HG02884 (cell line): ENCODE measurements at regions not wholly inside any gene's neighbourhood (a gene's known extent, or its start where the extent isn't known, plus 50 kb on each side); places are given as distances from the start of the nearest gene placed in this dataset.

ENCODE experiments used
- ATAC-seq: cut with Tn5 transposase; IDR thresholded peaks from one replicate; pipeline ENCODE4 v1.9.1; 2021; ENCODE audit warnings: mild to moderate bottlenecking, moderate library complexity; ENCODE audit not compliant: unreplicated experiment

- ATAC-seq = no peak
Measured at GRCh38 chr7:69451715-69452114, 146.6 kb upstream of the AUTS2 start.

- no peak for ATAC-seq
Measured at GRCh38 chr7:69452797-69453196, 145.5 kb upstream of the AUTS2 start.

GRCh38 chr7:69457595-69458504, 140.4 kb upstream of the AUTS2 start:
- ATAC-seq = no peak

GRCh38 chr7:69464035-69464434, 134.2 kb upstream of the AUTS2 start:
- no peak for ATAC-seq

GRCh38 chr7:69465262-69465661, 133.0 kb upstream of the AUTS2 start:
- ATAC-seq = no peak

- ATAC-seq = no peak
Measured at GRCh38 chr7:69467826-69468225, 130.4 kb upstream of the AUTS2 start.

GRCh38 chr7:69476416-69476815, 121.9 kb upstream of the AUTS2 start:
- no peak for ATAC-seq

GRCh38 chr7:69482676-69483075, 115.6 kb upstream of the AUTS2 start:
- ATAC-seq = no peak

- ATAC-seq = no peak
Measured at GRCh38 chr7:69489533-69489932, 108.7 kb upstream of the AUTS2 start.

- ATAC-seq = no peak
Measured at GRCh38 chr7:69498671-69499070, 99.6 kb upstream of the AUTS2 start.

- no peak for ATAC-seq
Measured at GRCh38 chr7:69502358-69502757, 95.9 kb upstream of the AUTS2 start.

GRCh38 chr7:69504733-69505420, 93.4 kb upstream of the AUTS2 start:
- no peak for ATAC-seq

GRCh38 chr7:69508736-69509135, 89.5 kb upstream of the AUTS2 start:
- ATAC-seq = no peak

- ATAC-seq = no peak
Measured at GRCh38 chr7:69510114-69510513, 88.2 kb upstream of the AUTS2 start.

GRCh38 chr7:69515495-69516212, 82.6 kb upstream of the AUTS2 start:
- ATAC-seq = no peak

GRCh38 chr7:69516238-69516820, 81.9 kb upstream of the AUTS2 start:
- ATAC-seq = no peak

- ATAC-seq = no peak
Measured at GRCh38 chr7:69517985-69518704, 80.1 kb upstream of the AUTS2 start.

- ATAC-seq = no peak
Measured at GRCh38 chr7:69518705-69519077, 79.6 kb upstream of the AUTS2 start.

GRCh38 chr7:69526570-69526969, 71.7 kb upstream of the AUTS2 start:
- no peak for ATAC-seq

GRCh38 chr7:69527706-69528105, 70.6 kb upstream of the AUTS2 start:
- ATAC-seq = no peak

GRCh38 chr7:69531050-69531449, 67.2 kb upstream of the AUTS2 start:
- ATAC-seq = no peak
